GM12878 (cell line): ENCODE measurements at regions not wholly inside any gene's neighbourhood (a gene's known extent, or its start where the extent isn't known, plus 50 kb on each side); places are given as distances from the start of the nearest gene placed in this dataset.

Experiments used
- BRCA1 ChIP-seq: IDR thresholded peaks from 2 replicates; pipeline ENCODE4 v1.6.1; 2011; ENCODE audit warnings: low read depth, low read length, improper control_type of control experiment
- CBX5 ChIP-seq: sonication (generic); IDR thresholded peaks from 2 replicates; pipeline ENCODE4 v1.6.1; 2016; ENCODE audit warnings: low read depth, moderate library complexity, mild to moderate bottlenecking, inconsistent platforms
- CREM ChIP-seq: IDR thresholded peaks from 2 replicates; pipeline ENCODE4 v1.6.1; 2014; ENCODE audit warnings: antibody characterized with exemption, low read depth
- CTCF ChIP-seq, 3 experiments: IDR thresholded peaks in 2 of 3; conservative IDR thresholded peaks in 1 of 3; 2 replicates each; pipeline ENCODE4 v1.5.1; 2011; ENCODE audit warnings: low read depth in 3 of 3, low read length in 3 of 3, mild to moderate bottlenecking in 3 of 3, control low read depth in 2 of 3, moderate library complexity in 2 of 3, inconsistent platforms in 1 of 3, mixed read lengths in 1 of 3; ENCODE audit not compliant: control insufficient read depth in 2 of 3, insufficient read depth in 1 of 3; ENCODE audit errors: extremely low read depth in 1 of 3
- EP300 ChIP-seq, 2 experiments: fragments of 150-350 bp in 1 of 2; IDR thresholded peaks; 2 replicates each; pipeline ENCODE4 v1.6.1; 2011 to 2012; ENCODE audit warnings: low read depth in 2 of 2, low read length in 2 of 2, borderline replicate concordance in 1 of 2, improper control_type of control experiment in 1 of 2, inconsistent platforms in 1 of 2; ENCODE audit not compliant: control insufficient read depth in 1 of 2
- EZH2 ChIP-seq: IDR thresholded peaks from 2 replicates; pipeline ENCODE4 v1.6.1; 2012; ENCODE audit warnings: low read depth, mild to moderate bottlenecking, control low read depth, inconsistent platforms, low read length, borderline replicate concordance; ENCODE audit not compliant: control insufficient read depth
- HDAC2 ChIP-seq: fragments of 200-600 bp; sonication (generic); IDR thresholded peaks from 2 replicates; pipeline ENCODE4 v1.6.1; 2017
- RBBP5 ChIP-seq: fragments of 200-600 bp; sonication (generic); conservative IDR thresholded peaks from 2 replicates; pipeline ENCODE4 v1.6.1; 2016
- SREBF2 ChIP-seq: IDR thresholded peaks from 2 replicates; pipeline ENCODE4 v1.6.1; 2012; ENCODE audit warnings: mild to moderate bottlenecking, low read length
- TBL1XR1 ChIP-seq: IDR thresholded peaks from 2 replicates; pipeline ENCODE4 v1.6.1; 2012; ENCODE audit warnings: low read depth, low read length, improper control_type of control experiment
- ZBTB4 ChIP-seq: fragments of 450-650 bp; formaldehyde crosslinking; IDR thresholded peaks from 2 replicates; pipeline ENCODE4 v1.4.0; 2022; ENCODE audit warnings: mild to moderate bottlenecking, moderate library complexity
- ZBTB40 ChIP-seq: fragments of 450-650 bp; IDR thresholded peaks from 2 replicates; pipeline ENCODE4 v1.6.1; 2016; ENCODE audit warnings: mild to moderate bottlenecking, moderate library complexity, borderline replicate concordance
- ZNF207 ChIP-seq: fragments of 450-650 bp; IDR thresholded peaks from 2 replicates; pipeline ENCODE4 v1.6.1; 2014; ENCODE audit warnings: antibody characterized with exemption, mild to moderate bottlenecking, borderline replicate concordance

- TF ChIP-seq ZBTB4 (CRISPR knock-in tag) = no peak
- no peak for TF ChIP-seq CTCF (IDR thresholded peaks at IDR 0.05 in 2 of 3, conservative IDR thresholded peaks at IDR 0.05 in 1 of 3; ENCODE audit: control insufficient read depth in 2 of 3, extremely low read depth in 1 of 3, insufficient read depth in 1 of 3, low read depth in 3 of 3, low read length in 3 of 3)
- no peak for TF ChIP-seq ZBTB40
- TF ChIP-seq EP300 (IDR thresholded peaks at IDR 0.05; ENCODE audit: borderline replicate concordance in 1 of 2, control insufficient read depth in 1 of 2, low read depth in 2 of 2, low read length in 2 of 2) = no peak
- TF ChIP-seq BRCA1 = no peak
- TF ChIP-seq RBBP5 = no peak
- no peak for TF ChIP-seq CBX5
- no peak for TF ChIP-seq TBL1XR1
- TF ChIP-seq ZNF207 = no peak
- TF ChIP-seq SREBF2 = no peak
- TF ChIP-seq EZH2 = no peak
- TF ChIP-seq CREM = no peak
- TF ChIP-seq HDAC2 = no peak
Measured at GRCh38 chr3:182637350-182638110, 155.8 kb upstream of the ATP11B start.
